ENCODE measurements at regions not wholly inside any gene's neighbourhood (a gene's known extent, or its start where the extent isn't known, plus 50 kb on each side); places are given as distances from the start of the nearest gene placed in this dataset.
"Not testable (repeated sequence)": the region's sequence is repeated elsewhere in the genome, so short reads cannot be mapped to it uniquely, and the experiment has no call there.

GRCh38 chr7:68821846-68822245 lies 776.4 kb upstream of the AUTS2 start:
- CTCF ChIA-PET = no interaction called here

GRCh38 chr7:68823996-68824780 lies 774.1 kb upstream of the AUTS2 start:
- no peak for DNase-seq (ENCODE audit: extremely low spot score)
- POLR2A ChIA-PET = no interaction called here
- CTCF ChIA-PET = no interaction called here
- TF ChIP-seq CTCF (IDR thresholded peaks at IDR 0.05; ENCODE audit: control extremely low read depth, extremely low read depth, low read depth, missing control alignments) = no peak

More at GRCh38 chr7:68821846-68822245, 776.4 kb upstream of the AUTS2 start:
- POLR2A ChIA-PET = no interaction called here
- DNase-seq (ENCODE audit: extremely low spot score) = no peak
- TF ChIP-seq CTCF (IDR thresholded peaks at IDR 0.05; ENCODE audit: control extremely low read depth, extremely low read depth, low read depth, missing control alignments) = no peak

GRCh38 chr7:68828575-68828974 lies 769.7 kb upstream of the AUTS2 start:
- POLR2A ChIA-PET = no interaction called here
- CTCF ChIA-PET = interaction anchor here (1.1 kb wide), 1 partner anchor 19 kb away, joined by 3 read pairs; no protein-coding TSS in a partner anchor
- TF ChIP-seq CTCF (IDR thresholded peaks at IDR 0.05; ENCODE audit: control extremely low read depth, extremely low read depth, low read depth, missing control alignments) = no peak
- DNase-seq (ENCODE audit: extremely low spot score) = no peak

- no peak for DNase-seq (ENCODE audit: extremely low spot score)
- CTCF ChIA-PET = no interaction called here
- POLR2A ChIA-PET = no interaction called here
- no peak for TF ChIP-seq CTCF (IDR thresholded peaks at IDR 0.05; ENCODE audit: control extremely low read depth, extremely low read depth, low read depth, missing control alignments)
Observed at GRCh38 chr7:68833422-68833821, 764.9 kb upstream of the AUTS2 start.

GRCh38 chr7:68839014-68839413 lies 759.3 kb upstream of the AUTS2 start:
- CTCF ChIA-PET = interaction anchor here (2.0 kb wide), 1 partner anchor 10 kb away, joined by 5 read pairs; no protein-coding TSS in a partner anchor
- no peak for DNase-seq (ENCODE audit: extremely low spot score)
- TF ChIP-seq CTCF (IDR thresholded peaks at IDR 0.05; ENCODE audit: control extremely low read depth, extremely low read depth, low read depth, missing control alignments) = no peak
- POLR2A ChIA-PET = no interaction called here

- TF ChIP-seq CTCF (IDR thresholded peaks at IDR 0.05; ENCODE audit: control extremely low read depth, extremely low read depth, low read depth, missing control alignments) = no peak
- DNase-seq (ENCODE audit: extremely low spot score) = no peak
- CTCF ChIA-PET = no interaction called here
- POLR2A ChIA-PET = no interaction called here
Observed at GRCh38 chr7:68840991-68841390, 757.3 kb upstream of the AUTS2 start.

GRCh38 chr7:68843985-68844384 lies 754.3 kb upstream of the AUTS2 start:
- DNase-seq (ENCODE audit: extremely low spot score); POLR2A ChIA-PET; CTCF ChIA-PET: not testable (repeated sequence)
